GM19328 (cell line): ENCODE measurements at regions not wholly inside any gene's neighbourhood (a gene's known extent, or its start where the extent isn't known, plus 50 kb on each side); places are given as distances from the start of the nearest gene placed in this dataset.
"Not testable (repeated sequence)": the region's sequence is repeated elsewhere in the genome, so short reads cannot be mapped to it uniquely, and the experiment has no call there.

Experiments
- ATAC-seq: cut with Tn5 transposase; IDR thresholded peaks from one replicate; pipeline ENCODE4 v1.9.1; 2021; ENCODE audit warnings: mild to moderate bottlenecking, moderate library complexity; ENCODE audit not compliant: unreplicated experiment

GRCh38 chrX:84611843-84612636 lies 109.8 kb upstream of the HDX start:
- no peak for ATAC-seq

- ATAC-seq = no peak
These were observed 132.0 kb upstream of the HDX start for GRCh38 chrX:84634201-84634782.

- no peak for ATAC-seq
These were observed 163.8 kb upstream of the HDX start for GRCh38 chrX:84666086-84666485.

GRCh38 chrX:84690228-84690627 lies 188.0 kb upstream of the HDX start:
- no peak for ATAC-seq

GRCh38 chrX:84709987-84710386 lies 207.7 kb upstream of the HDX start:
- ATAC-seq = no peak

- no peak for ATAC-seq
These were observed 208.4 kb upstream of the HDX start for GRCh38 chrX:84710611-84711010.

- ATAC-seq = no peak
These were observed 210.4 kb upstream of the HDX start for GRCh38 chrX:84712621-84713020.

- no peak for ATAC-seq
These were observed 213.1 kb upstream of the HDX start for GRCh38 chrX:84715315-84715714.

GRCh38 chrX:84717343-84717742 lies 215.1 kb upstream of the HDX start:
- ATAC-seq = no peak

GRCh38 chrX:84721416-84721815 lies 219.2 kb upstream of the HDX start:
- ATAC-seq = no peak

- ATAC-seq = no peak
These were observed 222.3 kb upstream of the HDX start for GRCh38 chrX:84724576-84724975.

GRCh38 chrX:84729408-84729807 lies 227.2 kb upstream of the HDX start:
- no peak for ATAC-seq

GRCh38 chrX:84729809-84730208 lies 227.6 kb upstream of the HDX start:
- peak; percentile 98 for ATAC-seq

- ATAC-seq = no peak
These were observed 232.8 kb upstream of the HDX start for GRCh38 chrX:84735025-84735424.

GRCh38 chrX:84737471-84737871 lies 235.2 kb upstream of the HDX start:
- no peak for ATAC-seq

- ATAC-seq = no peak
These were observed 245.3 kb upstream of the HDX start for GRCh38 chrX:84747516-84747915.

GRCh38 chrX:84748965-84749656 lies 246.9 kb upstream of the HDX start:
- no peak for ATAC-seq

- no peak for ATAC-seq
These were observed 243.1 kb upstream of the APOOL start for GRCh38 chrX:84760560-84760959.

GRCh38 chrX:84796321-84796720 lies 207.4 kb upstream of the APOOL start:
- no peak for ATAC-seq

GRCh38 chrX:84830836-84831235 lies 172.8 kb upstream of the APOOL start:
- no peak for ATAC-seq

- ATAC-seq = not testable (repeated sequence)
These were observed 157.1 kb upstream of the APOOL start for GRCh38 chrX:84846541-84846940.

GRCh38 chrX:84851183-84851582 lies 152.5 kb upstream of the APOOL start:
- not testable (repeated sequence) for ATAC-seq
